OCI-M1 (cell line): ENCODE measurements at regions not wholly inside any gene's neighbourhood (a gene's known extent, or its start where the extent isn't known, plus 50 kb on each side); places are given as distances from the start of the nearest gene placed in this dataset.
A peak's percentile ranks its signal among the peaks of the same experiment; 100 is the strongest.
"Not testable (repeated sequence)": the region's sequence is repeated elsewhere in the genome, so short reads cannot be mapped to it uniquely, and the experiment has no call there.

ENCODE experiments used
- DNase-seq: peaks from one replicate; lab custom pipeline; 2025; lab: John Stamatoyannopoulos, UW

- no peak for DNase-seq
Measured at GRCh38 chr7:46068159-46068558, 147.1 kb upstream of the IGFBP3 start.

DNA sequence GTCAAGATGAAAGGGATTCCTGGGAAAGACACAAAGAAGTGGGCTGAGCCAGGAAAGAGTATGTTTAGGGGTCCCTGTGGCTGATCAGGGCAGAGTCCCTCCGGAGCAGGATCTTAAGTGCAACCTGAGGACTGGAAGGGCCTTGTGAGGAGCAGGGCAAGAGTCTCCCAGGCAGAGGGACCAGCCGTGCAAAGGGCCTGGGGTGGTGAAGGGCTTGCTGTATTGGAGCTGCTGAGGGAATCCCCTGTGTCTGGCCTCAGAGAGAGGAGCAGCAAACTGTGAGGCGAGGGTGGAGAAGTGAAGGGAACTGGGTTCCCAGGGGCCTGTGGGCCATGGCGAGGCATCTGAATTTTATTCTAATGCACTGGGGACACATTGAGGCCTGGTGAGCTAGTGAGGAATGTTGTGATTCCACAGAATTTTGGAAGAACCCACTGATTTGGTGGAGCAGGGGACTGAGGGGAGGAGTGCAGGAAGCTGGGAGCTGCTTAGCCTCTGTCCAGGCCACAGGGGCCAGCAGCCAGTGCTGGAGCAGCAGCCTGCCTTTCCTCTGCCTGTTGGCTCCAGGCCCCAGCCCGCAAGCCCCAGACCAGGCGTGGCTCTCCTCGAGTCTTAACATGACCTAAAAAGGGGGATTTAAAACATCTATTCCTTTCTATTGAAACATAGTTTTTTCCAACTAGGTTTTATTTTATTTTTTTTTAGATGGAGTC is 138.4 kb upstream of the IGFBP3 start:
- no peak for DNase-seq

- peak; percentile 31 for DNase-seq
Measured at GRCh38 chr7:46058086-46058823, 137.2 kb upstream of the IGFBP3 start.

- no peak for DNase-seq
Measured at GRCh38 chr7:46054915-46055314, 133.8 kb upstream of the IGFBP3 start.

DNA sequence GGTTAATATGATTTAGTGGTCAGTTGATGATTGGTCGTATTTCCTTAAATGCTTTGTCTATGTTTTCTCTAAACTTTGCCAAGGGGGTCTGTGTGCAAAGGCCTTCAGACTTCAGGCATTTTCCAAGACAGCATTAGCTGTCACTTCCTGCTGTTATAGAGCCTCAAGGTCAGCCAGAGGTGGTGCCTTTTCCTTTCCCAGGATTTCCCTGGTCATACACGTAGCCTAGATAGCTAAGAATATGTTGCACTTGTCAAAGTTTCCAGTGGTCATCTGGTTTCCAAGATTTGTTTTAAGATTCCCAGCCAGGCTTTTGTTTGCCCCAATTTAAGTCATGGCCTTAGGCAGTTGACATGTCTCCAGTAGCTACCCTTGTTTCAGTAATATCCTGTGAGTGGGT is 133.2 kb upstream of the IGFBP3 start:
- no peak for DNase-seq

GRCh38 chr7:46047581-46047980 is 126.5 kb upstream of the IGFBP3 start:
- DNase-seq, result no peak

- not testable (repeated sequence) for DNase-seq
Measured at GRCh38 chr7:46043338-46043737, 122.3 kb upstream of the IGFBP3 start.

DNA sequence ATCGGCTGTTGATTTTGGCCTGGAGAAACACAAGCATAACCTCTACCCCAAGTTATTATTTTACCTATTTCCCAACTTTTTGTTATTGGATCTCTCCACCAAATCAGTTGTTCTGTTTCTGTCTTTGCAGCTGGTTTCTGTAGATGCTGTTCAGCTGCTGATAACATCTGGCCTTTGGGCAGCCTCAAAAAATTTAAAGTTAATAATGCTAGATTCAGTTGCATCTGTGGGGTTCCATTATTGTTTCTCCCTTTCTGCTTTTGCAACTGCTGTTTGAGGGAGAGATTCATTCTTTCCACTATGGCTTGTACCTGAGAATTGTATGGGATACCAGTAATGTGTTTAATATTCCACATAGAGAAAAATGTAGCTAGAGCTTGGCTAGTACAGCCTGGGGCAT is 118.7 kb upstream of the IGFBP3 start:
- not testable (repeated sequence) for DNase-seq

DNA sequence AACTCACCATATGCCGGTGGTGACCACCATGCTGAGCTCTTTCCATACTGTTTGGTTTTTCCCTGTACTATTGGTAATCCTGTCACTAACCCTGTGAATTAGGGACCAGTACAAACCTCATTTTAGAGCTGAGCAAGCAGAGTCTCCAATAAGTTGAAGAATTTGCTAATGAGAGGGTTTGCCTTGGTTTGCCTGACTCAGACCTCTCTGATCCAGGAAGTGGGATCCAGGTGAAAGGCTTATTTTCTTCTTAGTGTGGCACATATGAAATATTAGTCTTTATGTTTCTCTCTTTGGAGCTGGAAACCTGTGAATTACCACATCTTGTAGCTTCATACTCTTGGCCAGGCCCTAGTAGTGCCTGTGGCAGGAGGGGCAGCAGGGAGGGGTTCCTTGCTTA is 114.1 kb upstream of the IGFBP3 start:
- DNase-seq, result no peak

DNA sequence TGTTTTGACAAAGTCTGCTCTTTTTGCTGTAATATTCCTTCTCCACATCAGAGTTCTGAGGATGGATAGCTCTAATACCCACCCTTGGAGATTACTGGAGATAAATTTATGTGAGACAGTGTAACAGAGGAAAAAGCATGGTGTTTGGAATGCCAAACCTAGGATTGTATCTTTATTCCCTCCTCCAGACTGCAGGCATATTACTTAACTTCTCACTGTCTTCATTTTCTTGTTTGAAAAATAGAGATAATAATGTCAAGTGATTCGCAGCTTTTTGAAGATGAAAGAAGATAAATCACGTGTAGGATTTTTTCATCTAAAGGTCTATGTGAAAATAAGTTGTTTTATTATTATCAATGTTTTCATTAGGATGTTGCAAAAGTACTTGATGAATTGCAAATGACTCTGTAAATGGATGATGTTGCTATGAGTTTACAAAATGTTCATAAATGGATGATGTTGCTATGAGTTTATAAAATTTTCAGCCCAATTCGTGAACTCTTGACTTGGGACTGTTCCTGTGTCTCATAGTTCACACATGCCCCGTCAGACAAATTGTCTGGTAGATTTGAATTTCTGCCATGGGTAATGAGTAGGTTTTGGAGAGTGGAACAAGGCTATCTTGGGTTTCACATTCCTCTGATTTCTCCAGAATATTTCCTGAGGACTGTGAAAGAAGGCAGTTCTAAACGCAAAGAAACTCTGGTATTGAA is 113.1 kb upstream of the IGFBP3 start:
- DNase-seq, result no peak

- no peak for DNase-seq
Measured at GRCh38 chr7:46033592-46033991, 112.5 kb upstream of the IGFBP3 start.

- DNase-seq, result no peak
Measured at GRCh38 chr7:46032942-46033341, 111.9 kb upstream of the IGFBP3 start.

- no peak for DNase-seq
Measured at GRCh38 chr7:46032353-46032752, 111.3 kb upstream of the IGFBP3 start.

DNA sequence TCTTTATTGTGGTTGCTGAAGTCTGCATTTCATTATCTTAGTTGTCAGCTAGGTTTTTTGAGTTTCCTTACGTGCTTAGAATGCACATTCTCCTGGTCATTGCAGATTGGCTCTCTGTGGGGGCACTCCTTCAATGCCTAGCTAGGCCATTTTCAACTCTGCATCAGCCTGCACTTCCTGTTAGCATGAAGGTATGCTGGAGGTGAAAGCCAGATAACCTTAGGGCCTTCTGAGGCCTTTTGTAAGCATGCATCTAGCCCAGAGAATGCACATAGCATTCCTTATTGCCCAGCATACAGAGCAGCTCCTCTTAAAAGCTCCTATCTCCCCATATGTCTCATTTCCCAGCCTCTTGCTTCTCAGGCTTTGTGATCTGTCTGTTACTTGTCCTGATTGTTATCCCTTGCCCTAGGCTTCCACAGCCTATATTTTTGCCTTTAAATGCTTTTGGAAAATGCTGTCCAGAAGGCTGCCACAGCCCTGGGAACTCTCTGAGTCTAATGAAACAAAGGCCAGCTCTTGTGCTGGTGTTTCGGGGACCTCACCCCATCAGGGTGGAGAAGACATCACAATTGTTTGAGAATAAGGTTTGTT is 108.1 kb upstream of the IGFBP3 start:
- no peak for DNase-seq

DNA sequence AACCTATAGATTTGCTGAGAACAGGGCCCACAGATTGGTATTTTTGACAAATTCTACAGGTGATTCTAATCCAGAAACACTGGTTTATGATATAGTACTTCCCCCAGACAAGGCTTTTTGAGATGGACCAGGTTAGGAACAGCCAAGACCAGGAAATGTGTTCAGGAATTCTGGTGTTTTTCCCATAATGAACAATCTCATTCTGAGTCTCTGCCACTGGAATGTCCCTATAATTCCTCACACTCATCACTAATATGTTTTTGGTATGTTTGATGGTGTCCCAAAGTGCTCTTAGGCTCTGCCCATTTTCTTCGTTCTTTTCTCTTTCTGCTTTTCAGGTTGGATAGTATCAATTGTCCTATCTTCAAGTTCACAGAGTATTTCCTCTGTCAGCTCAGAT is 107.2 kb upstream of the IGFBP3 start:
- DNase-seq, result no peak

- no peak for DNase-seq
Measured at GRCh38 chr7:46026741-46027140, 105.7 kb upstream of the IGFBP3 start.

DNA sequence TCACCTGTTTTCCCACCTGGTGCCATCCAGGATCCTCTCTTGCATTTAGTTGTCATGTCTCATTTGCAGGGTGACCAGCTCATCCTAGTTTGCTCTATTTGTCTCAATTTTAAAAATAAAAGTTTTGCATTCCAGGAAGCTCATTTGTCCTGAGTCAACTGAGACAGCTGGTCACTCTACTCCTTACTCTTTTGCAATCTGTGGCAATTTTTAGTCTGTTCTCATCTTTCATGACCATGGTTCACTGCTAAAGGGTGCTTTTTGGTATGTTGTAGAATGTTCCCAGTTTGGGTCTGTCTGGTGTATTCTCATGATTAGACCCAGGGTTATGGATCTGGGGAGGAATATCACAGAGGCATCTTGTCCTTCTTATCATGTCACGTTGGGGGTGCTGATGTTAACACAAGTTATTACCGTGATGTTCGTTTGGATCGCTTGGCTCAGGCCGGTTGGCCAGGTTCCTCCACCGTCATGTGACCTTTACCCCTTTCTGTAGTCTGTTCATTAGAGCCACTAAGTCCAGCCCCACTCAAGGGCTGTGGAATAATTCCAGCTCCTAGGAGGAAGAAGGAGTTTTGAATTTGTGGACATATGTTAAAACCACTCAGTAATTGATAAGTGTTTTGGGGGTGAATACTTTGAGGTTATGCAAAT is 103.3 kb upstream of the IGFBP3 start:
- DNase-seq, result no peak

- no peak for DNase-seq
Measured at GRCh38 chr7:46022397-46022796, 101.3 kb upstream of the IGFBP3 start.

DNA sequence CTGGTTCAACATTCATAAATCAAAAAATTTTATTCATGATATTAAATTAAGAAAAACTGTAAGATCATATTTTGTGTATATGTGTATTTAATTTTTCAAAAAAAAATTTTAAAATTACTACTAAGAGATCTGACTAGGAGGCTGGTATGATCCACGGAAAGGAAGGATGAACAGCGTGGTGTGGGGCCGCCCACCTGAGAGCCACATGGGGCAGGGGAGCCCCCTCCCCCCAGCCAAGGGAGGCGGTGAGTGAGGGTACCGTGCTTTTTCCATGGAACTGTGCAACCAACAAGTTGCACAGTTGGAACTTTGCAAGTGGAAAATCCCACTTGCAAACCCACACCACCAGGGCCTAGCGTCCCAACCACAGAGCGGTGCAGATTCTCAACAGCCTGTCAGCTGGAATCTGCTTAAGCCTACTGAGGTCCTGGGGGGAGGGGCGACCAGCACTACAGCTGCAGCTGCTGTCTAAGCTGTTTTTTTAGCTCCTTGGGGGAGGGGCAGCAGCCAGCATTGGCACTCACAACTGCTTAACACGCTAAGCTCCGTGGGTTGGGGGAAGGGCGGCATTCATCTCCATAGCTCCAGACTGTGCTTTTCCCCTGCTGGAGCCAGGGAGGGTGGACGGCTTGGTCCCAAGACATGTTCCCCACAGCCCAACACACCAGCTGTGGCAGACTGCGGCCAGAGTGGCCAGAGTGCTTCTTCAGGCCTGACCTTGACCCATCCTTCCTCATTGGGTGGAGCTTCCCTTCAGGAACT is 94.2 kb upstream of the IGFBP3 start:
- no peak for DNase-seq

- no peak for DNase-seq
Measured at GRCh38 chr7:46011501-46011900, 90.4 kb upstream of the IGFBP3 start.

DNA sequence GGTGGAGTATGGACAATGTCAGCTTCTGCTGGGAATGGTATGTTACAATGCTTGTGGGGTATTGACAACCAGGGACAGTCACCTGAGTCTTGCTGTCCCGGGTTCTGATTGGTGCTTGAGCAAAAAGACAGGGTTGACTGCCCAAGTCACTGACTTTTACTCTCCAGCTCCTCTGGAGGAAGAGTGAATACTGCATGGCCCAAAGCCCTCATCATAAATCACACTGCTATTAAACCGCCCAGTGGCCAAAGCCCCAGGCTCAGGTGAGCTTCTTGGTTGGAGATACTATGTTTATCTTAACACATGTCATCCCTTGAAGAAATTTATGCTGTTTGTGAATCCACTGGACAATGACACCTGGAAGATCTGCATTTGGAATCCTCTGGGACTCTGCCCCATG is 90.0 kb upstream of the IGFBP3 start:
- DNase-seq, result no peak
